A172 (cell line): ENCODE measurements at regions not wholly inside any gene's neighbourhood (a gene's known extent, or its start where the extent isn't known, plus 50 kb on each side); places are given as distances from the start of the nearest gene placed in this dataset.

Experiments
- DNase-seq: peaks from one replicate; pipeline ENCODE4 v3.0.0-alpha.2; 2015; ENCODE audit warnings: low spot score

DNA sequence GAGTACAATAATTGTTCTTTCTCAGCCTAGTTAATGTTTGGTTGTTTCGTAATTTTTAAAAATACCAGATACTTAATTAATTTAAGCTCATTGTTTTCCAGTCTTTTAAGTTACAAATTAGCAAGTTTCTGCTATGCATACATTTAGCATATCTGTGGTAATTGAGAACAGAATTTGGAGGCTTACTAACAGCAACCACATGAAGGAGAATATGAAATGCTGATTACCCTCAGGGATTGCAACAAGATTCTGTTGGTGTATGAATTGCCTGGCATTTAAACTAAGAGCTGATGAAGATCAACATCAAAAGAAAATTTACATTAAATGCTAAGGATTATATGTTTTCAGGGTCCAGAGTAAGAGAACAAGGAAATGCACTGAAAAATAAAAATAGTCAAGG is 580.0 kb upstream of the INTU start:
- no peak for DNase-seq

DNA sequence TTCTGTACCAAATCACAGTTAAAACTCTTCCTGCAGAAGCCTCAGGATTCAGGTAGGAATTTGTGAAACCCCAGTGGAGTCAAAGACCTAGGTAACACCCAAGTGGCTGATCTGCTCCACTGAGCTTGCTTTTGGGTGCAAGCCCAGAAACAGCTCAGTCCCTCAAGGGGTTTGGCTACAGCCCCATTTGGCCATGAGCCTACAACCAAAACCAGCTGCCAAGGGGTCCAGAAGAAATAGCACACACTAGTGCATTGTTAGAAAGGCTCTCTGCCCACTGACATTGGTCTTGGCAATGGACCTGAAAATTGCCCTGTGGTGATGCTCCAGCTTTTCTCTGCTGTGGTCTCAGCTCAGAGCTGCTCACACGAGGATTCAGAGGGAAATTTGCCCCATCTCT is 577.4 kb upstream of the INTU start:
- DNase-seq: no peak

DNA sequence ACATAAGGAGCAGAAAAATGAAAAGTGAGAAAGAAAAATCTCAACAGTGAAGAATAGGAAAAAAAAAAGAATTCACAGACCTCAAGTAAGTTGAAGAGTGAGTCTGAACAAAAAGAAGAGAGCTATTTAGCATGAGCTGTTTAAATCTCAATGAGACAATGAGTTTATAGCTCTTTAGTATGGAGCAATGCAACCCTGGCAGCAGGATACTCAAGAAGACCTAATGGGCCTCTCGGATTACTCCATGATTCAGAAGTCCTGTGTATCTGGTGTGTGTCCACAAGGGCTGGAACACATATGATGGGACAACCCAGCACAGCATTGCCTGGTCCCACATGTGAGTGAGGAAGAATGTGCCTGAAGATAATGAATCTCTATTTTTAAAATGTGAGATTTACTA is 563.1 kb upstream of the INTU start:
- no peak for DNase-seq

DNA sequence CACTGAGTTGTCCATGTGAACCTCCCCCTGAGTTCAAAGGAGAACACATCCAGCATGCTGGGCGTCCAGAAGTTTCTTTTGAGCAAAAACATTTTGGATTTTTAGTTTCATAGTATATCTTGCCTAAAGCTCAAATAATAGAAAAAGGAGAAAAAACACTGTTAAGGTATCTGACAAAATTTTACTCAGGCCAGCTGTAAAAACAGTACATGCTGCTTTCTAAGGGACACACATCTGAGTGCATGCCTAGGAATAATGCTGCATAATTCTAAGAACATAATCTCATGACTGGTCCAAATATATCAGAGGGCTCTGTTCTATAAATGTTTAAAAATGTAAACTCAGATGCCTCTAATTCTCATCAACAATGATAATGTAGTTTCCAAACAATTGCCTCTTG is 561.3 kb upstream of the INTU start:
- no peak for DNase-seq

DNA sequence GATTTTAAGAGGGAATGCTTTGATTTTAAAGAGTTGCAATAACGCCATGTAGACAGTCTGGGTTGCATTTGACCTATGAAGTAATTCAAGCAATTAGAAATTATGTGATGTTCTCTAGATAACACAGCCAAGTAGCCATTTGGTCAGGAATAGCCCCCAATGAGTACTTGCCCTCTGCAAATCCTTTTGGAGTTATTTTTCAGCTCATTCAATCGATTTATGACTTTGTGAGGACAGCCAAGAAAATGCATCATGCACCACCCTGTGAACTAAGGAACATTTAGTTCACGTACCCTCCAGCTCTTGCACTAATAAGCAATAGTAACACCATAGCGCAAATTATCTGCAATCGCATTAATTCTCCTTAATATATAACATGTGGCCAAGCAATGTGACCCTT is 552.6 kb upstream of the INTU start:
- no peak for DNase-seq

DNA sequence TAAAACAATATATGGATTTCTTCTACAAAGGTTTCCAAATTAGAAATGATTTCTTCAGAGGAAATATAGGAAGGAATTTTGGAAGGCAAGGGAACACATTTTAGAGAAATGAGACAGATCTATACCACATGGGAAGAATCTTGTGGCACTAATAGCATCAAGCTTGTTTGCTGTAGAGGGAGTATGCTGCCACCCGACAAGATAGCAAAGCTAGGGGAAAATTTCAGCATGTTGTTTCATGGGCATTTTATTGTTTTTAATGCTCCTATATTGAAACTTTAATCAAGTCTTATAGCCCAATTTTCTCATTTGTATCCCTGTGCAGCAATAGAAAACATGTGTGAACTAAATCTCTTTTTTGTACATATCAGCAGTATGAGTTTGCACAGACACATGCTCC is 551.7 kb upstream of the INTU start:
- DNase-seq: no peak

DNA sequence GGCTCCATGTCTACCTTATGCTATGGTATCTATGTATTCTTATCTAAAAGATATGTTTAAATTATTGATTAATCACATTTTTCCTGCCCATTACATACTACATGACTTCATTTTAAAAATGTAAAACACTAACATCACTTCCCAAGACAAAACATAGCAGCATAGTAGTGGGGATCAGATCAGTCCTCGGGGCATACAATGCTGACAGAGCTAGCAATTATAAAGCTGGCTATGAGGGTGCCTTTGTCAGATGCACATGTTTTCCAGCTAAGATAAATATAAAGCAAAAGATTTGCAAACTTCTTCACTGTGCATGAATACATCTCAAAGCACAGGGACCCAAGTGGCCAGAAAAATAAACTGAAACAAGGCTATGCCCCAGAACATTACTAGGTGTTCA is 549.8 kb upstream of the INTU start:
- DNase-seq: no peak

DNA sequence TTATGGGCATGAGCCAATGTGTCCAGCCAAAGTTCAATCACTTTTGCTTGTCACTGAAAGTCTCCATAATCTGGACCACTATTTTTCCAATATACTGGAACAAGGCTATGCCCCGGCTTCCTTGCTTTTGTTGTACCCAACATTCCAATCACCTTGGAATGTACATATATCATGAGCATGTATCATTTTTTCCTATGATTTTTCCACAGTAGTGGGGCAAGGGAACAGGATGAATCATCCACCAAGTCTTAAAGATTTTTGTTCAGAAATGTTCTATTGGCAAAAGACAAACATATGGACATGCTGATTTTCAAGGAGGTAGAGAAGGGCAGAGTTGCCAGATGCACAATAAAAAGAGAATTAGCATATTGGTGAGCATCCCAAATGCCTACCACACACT is 548.1 kb upstream of the INTU start:
- DNase-seq: no peak

DNA sequence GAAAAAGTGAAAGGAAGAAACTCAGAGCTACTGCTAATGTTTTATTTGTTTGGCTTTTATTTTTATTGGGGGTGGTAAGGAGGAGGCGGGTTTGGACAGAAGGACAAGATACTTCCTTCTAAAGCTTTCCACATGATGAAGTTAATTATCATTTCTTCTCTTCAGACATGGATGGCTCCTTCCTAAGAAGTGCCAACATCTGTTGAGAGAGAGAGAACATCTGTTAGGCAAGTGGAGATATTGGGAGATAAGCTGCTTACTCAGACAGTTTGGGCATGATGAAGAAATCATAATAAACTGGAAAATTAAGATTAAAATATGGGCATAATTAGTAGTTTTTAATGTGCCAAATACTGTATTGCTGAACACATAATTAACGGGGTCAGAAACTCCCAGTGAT is 535.7 kb upstream of the INTU start:
- DNase-seq: no peak

DNA sequence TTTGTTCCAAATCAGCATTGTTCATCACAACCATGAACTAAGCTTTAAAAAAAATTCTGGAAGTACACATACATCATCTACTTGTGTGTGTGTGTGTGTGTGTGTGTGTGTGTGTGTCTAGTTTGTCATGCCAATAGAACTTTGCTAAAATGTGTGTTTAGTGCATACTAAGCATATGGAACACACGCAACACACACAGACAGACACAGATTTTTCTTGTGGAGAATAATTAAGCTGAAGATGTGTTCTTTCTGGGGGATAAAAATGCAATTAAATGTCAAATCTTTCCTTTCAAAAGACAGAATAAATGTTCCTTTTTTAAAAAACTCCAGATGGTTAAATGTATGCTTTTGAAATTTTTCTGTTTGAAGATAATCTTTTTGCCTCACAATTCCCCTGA is 530.4 kb upstream of the INTU start:
- no peak for DNase-seq

DNA sequence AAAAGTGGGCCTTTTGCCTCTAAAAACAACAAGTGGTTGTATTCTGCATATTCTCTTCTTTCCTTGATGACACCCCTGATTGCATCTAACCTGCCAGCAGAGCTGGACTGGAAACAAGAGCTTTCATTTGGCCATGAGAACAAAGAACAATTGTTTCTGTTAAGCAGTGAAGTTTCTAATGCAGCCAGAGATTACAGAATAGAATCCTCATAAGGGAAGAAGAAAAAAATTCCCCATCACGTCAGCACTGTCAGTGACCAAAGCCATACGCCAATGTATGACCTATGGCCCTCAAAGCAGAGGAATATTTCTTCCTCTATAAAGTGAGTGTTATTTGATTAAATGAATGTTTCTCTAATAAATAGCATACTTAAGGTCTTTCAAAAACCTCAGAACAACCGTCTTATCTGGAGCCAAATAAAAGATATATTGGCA is 529.1 kb upstream of the INTU start:
- DNase-seq: no peak

DNA sequence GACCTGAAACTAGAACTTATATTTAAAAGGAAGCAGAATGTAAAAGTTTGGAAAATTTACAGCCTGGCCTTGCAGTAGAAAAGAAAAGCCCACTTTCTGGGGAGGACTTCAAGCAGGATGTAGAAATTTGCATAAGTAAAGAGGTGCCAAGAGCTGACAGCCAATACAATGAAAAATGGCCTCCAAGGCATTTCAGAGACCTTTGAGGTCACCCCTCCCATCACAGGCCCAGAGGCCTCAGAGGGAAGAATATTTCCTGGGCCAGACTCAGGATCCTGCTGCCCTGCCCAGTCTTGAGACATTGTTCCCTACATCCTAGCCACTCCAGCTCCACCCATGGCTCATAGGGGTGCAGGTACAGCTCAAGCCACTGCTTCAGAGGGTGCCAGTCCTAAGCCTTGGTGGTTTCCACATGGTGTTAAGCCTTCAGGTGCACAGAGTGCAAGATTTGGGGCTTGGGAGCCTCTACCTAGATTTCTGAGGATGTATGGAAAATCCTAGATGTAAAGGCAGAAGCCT is 518.9 kb upstream of the INTU start:
- DNase-seq: no peak

DNA sequence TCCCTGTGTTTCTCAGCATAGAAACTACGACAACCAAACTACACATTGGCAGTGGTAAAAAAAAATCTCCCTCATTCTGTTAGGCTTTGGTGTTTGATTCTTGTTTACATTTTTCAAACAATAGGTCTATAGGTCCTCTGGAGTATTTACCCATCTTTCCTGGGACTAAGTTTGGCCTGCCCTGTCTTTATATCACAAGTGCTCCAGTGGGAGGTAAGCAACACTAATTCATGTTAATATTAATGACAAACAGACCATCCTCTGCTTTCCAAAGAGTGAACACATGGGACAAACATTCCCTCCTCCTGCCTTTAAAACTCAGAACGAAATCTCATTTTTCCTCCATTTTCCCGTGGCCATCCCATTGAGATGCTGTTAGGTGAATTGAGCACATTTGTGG is 514.1 kb upstream of the INTU start:
- no peak for DNase-seq

DNA sequence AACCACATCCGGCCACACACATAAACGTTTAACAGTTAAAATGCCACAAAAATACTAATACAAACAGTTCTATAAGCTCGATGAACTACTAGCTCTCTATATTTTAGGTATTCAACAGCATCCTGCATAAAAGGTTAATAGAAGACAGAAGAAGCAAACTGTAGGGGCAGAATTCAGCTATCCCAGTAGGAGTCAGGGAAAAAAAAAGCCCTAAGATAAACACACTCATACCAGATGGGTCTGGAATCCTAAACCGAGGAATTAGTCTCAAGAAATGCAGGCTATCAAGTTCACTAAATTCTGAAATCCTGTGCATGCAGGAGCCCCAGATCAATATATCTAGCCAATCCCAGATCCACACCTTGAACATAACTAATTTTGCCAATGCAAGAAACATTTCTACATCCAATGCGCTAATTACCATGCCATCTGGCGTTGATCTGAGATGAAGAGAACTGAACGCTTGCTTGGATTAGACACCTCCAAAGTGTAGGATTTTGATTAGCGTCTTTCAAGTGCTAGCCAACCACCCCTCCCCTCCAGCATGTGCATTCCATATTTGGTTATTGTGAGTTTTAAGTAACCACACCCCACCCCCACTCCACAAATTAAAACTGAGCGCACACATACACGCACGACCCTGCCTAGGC is 512.2 kb upstream of the INTU start:
- DNase-seq: no peak

DNA sequence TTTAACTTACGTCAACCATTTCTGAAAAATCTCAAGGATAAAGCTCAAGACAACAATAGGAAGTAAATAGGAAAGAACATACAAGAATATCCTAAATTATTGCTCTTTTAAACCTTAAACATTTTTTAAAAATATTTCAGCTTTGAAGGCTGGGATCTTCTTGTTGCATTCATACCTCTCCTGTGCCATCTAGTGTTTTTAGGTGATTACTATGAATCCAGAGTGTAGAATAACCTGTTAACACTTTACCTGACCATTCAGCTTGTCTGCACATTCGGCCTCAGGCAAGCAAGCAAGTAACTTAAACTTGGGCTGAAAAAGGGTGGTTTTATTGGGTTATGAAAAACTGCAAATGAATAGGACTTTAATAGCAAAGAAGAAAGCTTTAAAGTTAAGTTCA is 507.8 kb upstream of the INTU start:
- no peak for DNase-seq

DNA sequence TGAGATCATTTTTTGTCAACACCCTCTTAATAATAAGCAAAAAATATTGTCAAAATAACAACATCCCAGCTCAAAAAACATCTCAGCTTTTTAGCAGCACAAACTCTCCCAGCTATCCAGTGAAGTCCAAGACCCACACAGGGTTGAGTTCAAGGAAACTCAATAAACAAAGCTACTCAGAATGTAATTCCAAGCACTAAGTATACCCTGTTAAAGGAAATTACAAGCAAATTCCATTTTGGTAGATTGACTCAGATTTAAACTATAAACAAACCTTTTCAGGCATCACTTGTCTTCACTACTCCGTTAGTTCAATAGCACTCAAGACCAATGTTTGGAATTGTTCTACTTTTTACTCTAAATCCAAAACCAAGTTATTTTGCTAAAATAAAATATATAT is 506.0 kb upstream of the INTU start:
- no peak for DNase-seq

DNA sequence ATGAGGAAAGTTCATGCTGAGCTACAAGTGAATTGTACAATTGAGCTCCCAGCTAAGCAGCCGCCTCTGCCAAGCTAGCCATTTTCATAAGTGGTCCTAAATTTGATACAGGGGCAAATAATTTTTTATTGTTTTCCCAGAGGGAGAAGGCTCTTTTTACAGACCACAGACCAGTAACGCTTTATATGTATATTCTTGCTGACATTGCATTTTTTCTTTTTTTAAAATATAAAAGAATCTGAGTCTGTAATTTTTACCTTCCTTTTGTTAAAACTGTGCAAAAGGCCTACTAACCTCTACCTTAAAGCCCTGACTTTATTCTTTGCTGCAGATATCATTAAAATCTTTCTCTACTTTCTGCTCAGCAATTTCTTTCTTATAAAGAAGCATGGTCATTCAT is 501.2 kb upstream of the INTU start:
- no peak for DNase-seq

DNA sequence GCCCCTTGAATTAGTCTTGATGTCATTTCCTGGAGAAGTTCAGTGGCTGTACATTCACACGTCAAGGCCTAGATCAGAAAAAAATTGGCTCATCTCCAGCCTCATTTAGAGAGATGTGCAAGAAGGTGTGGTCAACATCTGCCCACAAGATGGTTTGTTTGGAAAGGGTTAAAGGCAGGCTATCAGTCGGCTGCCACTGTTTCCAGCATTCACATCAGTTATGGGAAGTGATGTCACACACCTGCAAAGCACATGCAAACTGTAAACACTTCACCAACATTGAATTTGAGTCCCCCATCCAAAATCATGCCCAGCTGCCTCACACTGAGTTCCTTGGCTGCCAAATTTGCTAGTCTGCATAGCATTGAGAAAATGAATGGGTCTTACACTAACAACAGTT is 498.3 kb upstream of the INTU start:
- DNase-seq: no peak

DNA sequence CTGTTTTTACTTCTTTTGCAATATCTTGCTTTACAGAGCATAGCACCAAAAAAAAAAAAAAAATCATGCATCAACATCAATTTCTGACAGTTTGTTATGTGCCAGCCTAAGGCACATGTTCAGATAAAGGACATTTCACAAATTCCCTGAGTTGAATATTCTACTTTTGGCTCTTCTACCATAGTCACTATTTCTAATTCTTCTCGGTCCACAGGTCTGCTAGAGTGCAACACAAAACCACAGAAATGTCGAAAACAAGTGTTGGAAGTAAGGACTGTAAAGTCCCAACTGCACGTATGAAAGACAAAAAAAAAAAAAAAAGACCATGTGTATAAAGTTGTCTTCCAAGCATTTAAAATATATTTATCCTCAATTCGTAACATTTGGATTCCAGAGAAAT is 494.2 kb upstream of the INTU start:
- DNase-seq: no peak

DNA sequence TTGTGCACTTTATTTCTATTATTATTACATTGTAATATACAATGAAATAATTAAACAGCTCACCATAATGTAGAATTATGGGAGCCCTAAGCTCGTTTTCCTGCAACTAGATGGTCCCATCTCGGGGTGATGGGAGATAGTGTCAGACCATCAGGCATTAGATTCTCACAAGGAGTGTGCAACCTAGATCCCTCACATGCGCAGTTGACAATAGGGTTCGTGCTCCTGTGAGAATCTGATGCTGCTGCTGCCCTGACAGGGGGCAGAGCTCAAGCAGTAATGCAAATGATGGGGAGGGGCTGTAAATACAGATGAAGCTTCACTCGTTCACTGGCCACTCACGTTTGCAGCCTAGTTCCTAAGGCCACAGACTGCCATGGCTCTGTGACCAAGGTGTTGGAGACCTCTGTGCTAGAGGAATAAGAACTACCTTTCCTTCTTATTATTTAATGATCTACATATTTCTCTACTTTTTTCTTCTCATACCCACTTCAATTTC is 492.9 kb upstream of the INTU start:
- DNase-seq: no peak

DNA sequence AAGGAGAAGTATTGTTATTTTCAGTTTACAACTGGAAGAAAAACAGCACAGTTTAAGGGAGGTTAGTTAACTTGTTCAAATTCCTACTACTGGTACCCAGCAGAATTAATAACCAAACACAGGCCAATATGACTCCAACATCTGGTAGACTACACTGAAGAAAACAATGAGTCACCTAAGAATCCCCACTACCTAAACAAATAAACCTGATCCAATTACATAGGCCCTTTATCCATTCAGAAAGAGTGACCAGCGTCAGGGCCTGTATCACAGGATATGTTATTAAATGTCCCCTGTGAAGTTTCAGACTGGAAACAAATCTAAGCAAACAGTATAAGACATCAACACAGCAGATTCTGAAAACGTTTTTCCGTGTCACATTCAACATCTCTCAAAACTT is 492.5 kb upstream of the INTU start:
- peak; percentile 34 for DNase-seq

DNA sequence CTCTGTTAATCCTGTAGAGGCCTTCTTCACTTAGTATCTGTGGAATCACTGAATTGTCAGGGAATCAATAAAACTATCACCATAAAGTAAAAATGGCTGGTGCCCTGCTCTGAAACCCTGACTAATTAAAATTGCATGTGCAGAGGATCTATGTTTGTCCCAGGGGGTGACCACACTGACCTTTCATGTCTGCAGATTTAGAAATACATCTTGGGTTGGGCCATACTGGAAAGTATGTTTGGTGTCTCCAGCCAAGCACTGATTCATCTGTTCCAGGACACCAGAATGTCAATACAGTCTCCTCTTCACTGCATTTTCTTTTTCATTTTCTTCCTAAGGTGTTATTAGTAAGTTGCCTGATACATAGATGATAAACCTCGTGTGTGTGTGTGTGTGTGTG is 490.9 kb upstream of the INTU start:
- no peak for DNase-seq

DNA sequence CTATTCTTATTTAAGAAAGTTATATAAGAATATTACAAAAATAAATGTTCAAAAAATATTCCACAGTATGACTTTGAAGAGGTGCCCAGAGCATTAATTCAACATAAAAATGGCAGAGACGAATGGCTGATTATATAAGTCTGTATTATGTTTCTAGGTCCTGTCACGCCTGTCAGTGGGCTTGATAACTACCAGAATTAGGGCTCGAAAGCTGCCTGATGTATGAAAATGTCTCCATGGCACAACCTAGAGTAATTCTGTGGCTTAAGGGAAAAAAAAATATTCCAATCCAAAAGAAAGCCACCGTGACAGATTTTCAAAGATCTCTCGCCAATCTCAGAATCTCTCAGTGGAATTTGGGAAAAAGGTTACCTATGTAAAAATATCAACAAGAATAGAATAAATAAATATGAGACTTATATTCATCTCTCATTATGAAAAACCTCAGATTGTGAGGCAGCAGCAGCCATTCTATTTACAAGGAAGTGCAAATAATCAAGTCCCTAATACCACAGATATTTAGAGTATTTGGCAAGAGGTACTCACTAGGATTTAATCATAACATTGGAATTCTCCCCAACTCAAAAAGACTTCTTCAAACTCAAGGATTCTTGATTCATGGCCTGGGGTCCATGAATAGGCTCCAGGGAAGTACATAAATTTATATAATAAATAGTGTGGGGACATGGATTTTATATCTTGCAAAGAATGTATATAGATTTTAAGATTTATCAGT is 489.1 kb upstream of the INTU start:
- DNase-seq: peak; percentile 10
